ENCODE measurements at regions not wholly inside any gene's neighbourhood (a gene's known extent, or its start where the extent isn't known, plus 50 kb on each side); places are given as distances from the start of the nearest gene placed in this dataset.

- DNase-seq (ENCODE audit: low spot score): no peak
- no peak overlapping the region for H3K4me2 ChIP-seq (ENCODE audit: low read depth, low read length)
- H3K4me1 ChIP-seq (ENCODE audit: insufficient read depth, low read length): no peaks in the 10 kb centered on the region
- H3K36me3 ChIP-seq (replicated peaks in 1 of 2; ENCODE audit: control insufficient read depth in 1 of 2, insufficient read depth in 2 of 2, low read length in 2 of 2): no peaks in the 10 kb centered on the region
- H3K9me3 ChIP-seq (ENCODE audit: low read length): no peaks in the 10 kb centered on the region
- no peak for FAIRE-seq
- H3K79me2 ChIP-seq (ENCODE audit: insufficient read depth, low read length): no peaks in the 10 kb centered on the region
- no peak overlapping the region for H3K4me3 ChIP-seq (replicated peaks in 1 of 3; ENCODE audit: insufficient read depth in 1 of 3, low read depth in 2 of 3, low read length in 3 of 3)
- in situ Hi-C loops (cut with HindIII; ENCODE audit: extremely low pct_ligation_motif_present, low pct_unique_long_range_greater_than_20kb): no loop called here
- WGBS (ENCODE audit: low lambda C conversion rate): 24% methylated on average over 23 of the region's 31 CpGs
- intact Hi-C loops (cut with micrococcal nuclease; ENCODE audit: unreplicated experiment): no loop called here
- H2AFZ ChIP-seq (ENCODE audit: low read length): no peak overlapping the region
- H4K20me1 ChIP-seq (ENCODE audit: insufficient read depth, low read length): peaks cover 5% of the 10 kb centered on the region; the same call in 1 of the 2 replicates
- no TSS peak for BruUV-seq (replicated peaks)
- no peak overlapping the region for H3K27ac ChIP-seq (ENCODE audit: extremely low read length, insufficient read depth, low read length)
- ATAC-seq: no peak
- TF ChIP-seq JUNB (CRISPR knock-in tag; IDR thresholded peaks at IDR 0.05; ENCODE audit: borderline replicate concordance) (no peak), RCOR2 (CRISPR knock-in tag; IDR thresholded peaks at IDR 0.05) (no peak), ZBTB43 (CRISPR knock-in tag; conservative IDR thresholded peaks at IDR 0.05) (no peak), PAF1 (CRISPR knock-in tag; IDR thresholded peaks at IDR 0.05) (no peak), THYN1 (CRISPR knock-in tag; IDR thresholded peaks at IDR 0.05; ENCODE audit: borderline replicate concordance, low read depth) (no peak), PHF20 (CRISPR knock-in tag; IDR thresholded peaks at IDR 0.05) (no peak), TRIM24 (CRISPR knock-in tag; IDR thresholded peaks at IDR 0.05) (no peak), HDAC6 (IDR thresholded peaks at IDR 0.05; ENCODE audit: low read depth, low read length) (no peak), ZNF749 (CRISPR knock-in tag; IDR thresholded peaks at IDR 0.05; ENCODE audit: borderline replicate concordance) (no peak), MXI1 (IDR thresholded peaks at IDR 0.05; ENCODE audit: borderline replicate concordance, low read depth, low read length) (no peak), ATF1 (CRISPR knock-in tag; IDR thresholded peaks at IDR 0.05) (no peak), ZC3H4 (CRISPR knock-in tag; IDR thresholded peaks at IDR 0.05; ENCODE audit: borderline replicate concordance) (no peak), POGK (CRISPR knock-in tag; conservative IDR thresholded peaks at IDR 0.05) (no peak)
- TF ChIP-seq, protein P1, sequence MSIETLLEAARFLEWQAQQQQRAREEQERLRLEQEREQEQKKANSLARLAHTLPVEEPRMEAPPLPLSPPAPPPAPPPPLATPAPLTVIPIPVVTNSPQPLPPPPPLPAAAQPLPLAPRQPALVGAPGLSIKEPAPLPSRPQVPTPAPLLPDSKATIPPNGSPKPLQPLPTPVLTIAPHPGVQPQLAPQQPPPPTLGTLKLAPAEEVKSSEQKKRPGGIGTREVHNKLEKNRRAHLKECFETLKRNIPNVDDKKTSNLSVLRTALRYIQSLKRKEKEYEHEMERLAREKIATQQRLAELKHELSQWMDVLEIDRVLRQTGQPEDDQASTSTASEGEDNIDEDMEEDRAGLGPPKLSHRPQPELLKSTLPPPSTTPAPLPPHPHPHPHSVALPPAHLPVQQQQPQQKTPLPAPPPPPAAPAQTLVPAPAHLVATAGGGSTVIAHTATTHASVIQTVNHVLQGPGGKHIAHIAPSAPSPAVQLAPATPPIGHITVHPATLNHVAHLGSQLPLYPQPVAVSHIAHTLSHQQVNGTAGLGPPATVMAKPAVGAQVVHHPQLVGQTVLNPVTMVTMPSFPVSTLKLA (IDR thresholded peaks at IDR 0.05): no peak
- TF ChIP-seq, protein P2, sequence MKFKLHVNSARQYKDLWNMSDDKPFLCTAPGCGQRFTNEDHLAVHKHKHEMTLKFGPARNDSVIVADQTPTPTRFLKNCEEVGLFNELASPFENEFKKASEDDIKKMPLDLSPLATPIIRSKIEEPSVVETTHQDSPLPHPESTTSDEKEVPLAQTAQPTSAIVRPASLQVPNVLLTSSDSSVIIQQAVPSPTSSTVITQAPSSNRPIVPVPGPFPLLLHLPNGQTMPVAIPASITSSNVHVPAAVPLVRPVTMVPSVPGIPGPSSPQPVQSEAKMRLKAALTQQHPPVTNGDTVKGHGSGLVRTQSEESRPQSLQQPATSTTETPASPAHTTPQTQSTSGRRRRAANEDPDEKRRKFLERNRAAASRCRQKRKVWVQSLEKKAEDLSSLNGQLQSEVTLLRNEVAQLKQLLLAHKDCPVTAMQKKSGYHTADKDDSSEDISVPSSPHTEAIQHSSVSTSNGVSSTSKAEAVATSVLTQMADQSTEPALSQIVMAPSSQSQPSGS (CRISPR knock-in tag; IDR thresholded peaks at IDR 0.05): no peak
- CTCF ChIA-PET (ENCODE audit: low intra/inter-chr PET ratio, low total read pairs): no interaction called here
- H3K27me3 ChIP-seq (ENCODE audit: control insufficient read depth in 1 of 2, insufficient read depth in 2 of 2, low read length in 2 of 2): peaks cover 42 to 89% of the 10 kb centered on the region in 2 experiments
- H3K9ac ChIP-seq (ENCODE audit: insufficient read depth, low read depth, low read length): no peak overlapping the region
- POLR2A ChIA-PET: no interaction called here
These were observed 85.3 kb upstream of the BHLHE23 start for GRCh38 chr20:63091901-63092659.

Data from HepG2 (cell line).